ENCODE measurements at regions not wholly inside any gene's neighbourhood (a gene's known extent, or its start where the extent isn't known, plus 50 kb on each side); places are given as distances from the start of the nearest gene placed in this dataset.

DNA sequence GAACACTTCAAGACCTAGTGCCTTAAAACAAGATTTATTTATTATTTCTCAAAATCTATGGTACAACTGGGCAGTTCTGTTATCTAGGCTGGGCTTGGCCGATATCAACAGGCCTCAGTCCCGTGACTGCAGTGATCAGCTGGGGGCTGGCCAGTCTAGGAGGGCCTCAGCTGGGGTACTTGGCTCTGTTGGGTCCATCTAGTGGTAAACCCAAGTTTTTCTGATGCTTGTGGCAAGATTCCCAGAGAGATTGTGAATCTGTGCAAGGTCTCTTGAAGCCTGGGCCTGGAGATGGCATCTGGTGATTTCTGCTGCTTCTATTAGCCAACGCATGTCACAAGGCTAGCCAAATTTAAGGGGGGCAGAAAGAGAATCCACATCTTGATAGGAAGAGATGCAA lies 482.4 kb upstream of the SGO1 start:
- no peak for TF ChIP-seq POLR2A (IDR thresholded peaks at IDR 0.05)
- TF ChIP-seq, protein P1, sequence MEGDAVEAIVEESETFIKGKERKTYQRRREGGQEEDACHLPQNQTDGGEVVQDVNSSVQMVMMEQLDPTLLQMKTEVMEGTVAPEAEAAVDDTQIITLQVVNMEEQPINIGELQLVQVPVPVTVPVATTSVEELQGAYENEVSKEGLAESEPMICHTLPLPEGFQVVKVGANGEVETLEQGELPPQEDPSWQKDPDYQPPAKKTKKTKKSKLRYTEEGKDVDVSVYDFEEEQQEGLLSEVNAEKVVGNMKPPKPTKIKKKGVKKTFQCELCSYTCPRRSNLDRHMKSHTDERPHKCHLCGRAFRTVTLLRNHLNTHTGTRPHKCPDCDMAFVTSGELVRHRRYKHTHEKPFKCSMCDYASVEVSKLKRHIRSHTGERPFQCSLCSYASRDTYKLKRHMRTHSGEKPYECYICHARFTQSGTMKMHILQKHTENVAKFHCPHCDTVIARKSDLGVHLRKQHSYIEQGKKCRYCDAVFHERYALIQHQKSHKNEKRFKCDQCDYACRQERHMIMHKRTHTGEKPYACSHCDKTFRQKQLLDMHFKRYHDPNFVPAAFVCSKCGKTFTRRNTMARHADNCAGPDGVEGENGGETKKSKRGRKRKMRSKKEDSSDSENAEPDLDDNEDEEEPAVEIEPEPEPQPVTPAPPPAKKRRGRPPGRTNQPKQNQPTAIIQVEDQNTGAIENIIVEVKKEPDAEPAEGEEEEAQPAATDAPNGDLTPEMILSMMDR (IDR thresholded peaks at IDR 0.05 in 8 of 11, conservative IDR thresholded peaks at IDR 0.05 in 3 of 11), result no peak
- TF ChIP-seq POLR2AphosphoS5 (IDR thresholded peaks at IDR 0.05), result no peak

Measured in spleen (tissue), 7 donors.